ENCODE measurements at regions not wholly inside any gene's neighbourhood (a gene's known extent, or its start where the extent isn't known, plus 50 kb on each side); places are given as distances from the start of the nearest gene placed in this dataset.

DNA sequence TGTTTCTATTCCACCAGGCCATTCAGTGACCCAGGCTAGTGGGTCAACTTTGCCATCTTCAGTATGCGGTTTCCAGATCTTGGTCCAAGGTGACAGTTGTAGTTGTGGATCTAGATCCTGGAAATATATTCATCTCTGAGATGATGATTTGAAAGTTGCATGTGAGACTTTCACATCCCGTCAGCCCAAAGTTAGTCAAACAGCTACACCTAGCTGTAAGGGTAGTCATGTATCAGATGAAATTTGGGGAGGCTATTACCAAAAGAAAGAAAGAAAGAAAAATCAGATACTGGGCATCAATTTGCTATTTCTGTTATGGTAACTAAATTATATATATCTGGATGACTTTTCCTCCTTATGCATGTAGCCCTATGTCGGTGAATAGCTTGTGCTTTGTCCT, 259.4 kb upstream of the ARX start:
- DNase-seq: no peak

DNA sequence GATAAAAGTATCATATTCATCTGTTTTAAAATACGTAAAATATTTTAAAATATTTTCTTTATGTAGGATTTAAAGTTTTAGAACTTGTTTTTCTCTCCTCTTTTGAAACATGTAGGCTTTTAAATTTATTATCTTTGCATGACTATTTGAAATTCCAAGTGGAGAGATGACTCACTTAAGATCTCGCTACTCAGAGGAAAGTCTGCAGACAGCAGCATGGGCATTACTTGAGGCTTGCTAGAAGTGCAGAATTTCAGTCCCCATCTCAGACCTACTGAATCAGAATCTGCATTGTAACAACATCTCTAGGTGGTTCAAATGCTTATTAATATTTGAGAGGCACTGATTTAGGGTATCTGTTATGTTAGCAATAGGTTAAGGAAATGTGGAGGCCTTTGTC, 225.7 kb upstream of the ARX start:
- intact Hi-C loops (cut with DNase I): no loop called here
- peak in 1 of 42 donors; percentile 1 for DNase-seq

More for the DNA sequence above, 259.4 kb upstream of the ARX start:
- intact Hi-C loops (cut with DNase I): no loop called here

DNA sequence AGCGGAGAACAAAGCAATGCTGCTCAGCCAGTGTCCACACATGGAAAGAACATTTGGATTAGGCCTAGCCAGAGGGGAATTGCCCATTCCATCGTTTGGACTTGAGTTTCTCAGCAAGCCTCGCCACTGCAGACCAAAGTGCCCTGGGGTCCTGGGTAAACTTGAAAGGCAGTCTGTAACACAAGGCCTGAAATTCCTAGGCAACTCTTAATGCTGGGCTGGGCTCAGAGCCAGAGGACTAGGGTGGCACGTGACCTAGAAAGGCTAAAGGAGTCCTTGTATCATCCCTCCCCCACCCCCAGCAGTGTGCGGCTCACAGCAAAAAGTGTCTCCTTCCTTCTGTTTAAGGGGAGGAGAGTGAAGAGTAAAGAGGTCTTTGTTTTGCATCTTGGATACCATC, 210.4 kb upstream of the ARX start:
- intact Hi-C loops (cut with DNase I): no loop called here
- no peak for DNase-seq

DNA sequence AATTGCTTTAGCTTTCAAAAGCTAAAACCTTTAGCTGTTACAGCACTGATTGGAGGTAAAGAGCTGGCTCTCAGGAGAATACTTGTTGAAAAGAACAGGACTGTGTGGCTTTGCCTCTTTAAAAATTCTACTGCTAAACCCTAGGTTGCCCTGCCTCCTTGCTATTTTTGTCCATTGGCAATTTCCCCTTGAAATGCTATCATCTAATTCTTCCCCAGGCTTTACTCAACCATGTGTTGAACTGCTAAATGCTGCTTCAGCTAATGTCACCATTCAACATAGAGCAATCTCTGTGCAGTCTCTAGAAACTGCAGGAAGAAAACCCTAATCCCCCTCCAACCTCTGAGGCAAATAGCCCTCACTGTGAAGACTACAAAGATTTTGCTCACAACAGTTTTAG, 203.7 kb upstream of the ARX start:
- no peak for DNase-seq
- intact Hi-C loops (cut with DNase I): no loop called here

DNA sequence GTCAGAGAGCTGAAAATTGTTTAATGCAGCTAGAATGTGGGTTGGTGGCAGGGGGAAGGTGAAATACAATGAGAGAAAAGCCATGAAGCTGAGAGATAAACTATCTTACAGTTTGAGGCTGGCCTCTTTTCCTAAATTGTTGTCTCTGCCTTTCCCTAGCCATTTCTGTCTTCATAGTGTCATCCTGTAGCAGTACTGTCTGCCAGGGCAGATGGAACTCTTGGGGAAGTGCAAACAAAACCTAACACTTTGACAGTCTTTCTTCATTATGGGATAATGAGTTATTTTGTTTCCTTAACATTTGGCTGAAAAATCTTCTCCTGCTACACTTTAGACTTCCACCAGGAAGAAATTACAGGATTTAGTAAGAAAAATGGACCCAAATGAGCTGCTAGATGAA, 197.8 kb upstream of the ARX start:
- DNase-seq: no peak
- intact Hi-C loops (cut with DNase I): no loop called here

DNA sequence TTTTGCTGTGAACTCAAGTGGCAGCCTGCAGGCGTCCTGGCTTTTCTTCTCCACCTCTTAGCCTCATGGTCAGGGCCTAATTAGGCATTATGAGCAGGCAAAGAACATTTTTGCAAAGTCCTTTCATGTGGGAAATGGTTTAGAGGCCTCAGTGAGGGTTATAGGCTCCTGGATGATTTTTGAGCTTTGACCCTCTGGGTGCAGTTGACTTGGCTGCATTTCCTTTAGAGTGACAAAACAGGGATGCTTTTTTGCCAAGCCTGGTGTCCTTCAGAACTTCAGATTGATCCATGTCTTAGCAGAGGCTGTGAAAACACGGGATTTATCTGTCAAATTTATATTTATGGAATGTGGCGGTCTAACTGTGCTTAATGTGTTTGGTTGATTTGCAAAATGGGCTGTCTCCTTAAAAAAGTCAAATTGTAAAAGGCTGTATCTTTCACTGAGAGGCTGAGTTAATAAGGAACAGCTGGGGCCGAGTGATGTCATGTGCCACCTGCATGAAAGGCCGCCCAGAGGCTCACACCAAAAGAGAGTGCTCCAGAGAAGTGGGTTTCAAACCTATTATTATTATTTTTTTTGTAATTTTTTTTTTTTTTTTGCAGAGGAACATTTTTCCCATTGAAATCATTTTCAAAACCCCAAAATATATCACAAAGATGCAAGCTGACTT, 192.2 kb upstream of the ARX start:
- intact Hi-C loops (cut with DNase I): no loop called here
- no peak for DNase-seq

GRCh38 chrX:25206778-25207177, 191.0 kb upstream of the ARX start:
- intact Hi-C loops (cut with DNase I): no loop called here
- peak in 1 of 42 donors; percentile 1 for DNase-seq

DNA sequence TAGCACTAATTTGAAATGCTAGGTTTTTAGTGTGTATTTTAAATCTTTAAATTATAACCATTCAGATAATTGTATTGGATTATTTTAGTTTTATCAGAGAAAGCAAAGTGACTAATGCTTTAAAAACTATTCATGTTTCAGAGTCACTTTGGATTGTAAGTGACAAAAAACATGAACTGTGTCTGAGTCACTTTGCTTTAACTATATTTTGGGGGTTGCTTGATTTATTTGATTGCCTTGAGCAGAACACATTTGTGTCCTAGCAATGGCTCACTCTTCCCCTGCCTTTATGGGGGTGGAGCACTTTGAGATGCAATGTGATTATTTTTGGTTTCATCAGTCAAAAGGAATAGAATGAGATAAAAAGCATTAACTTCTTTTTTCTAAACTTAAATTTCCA, 188.4 kb upstream of the ARX start:
- intact Hi-C loops (cut with DNase I): no loop called here
- peak in 7 of 42 donors; percentile 3 to 42 (median 11) for DNase-seq

- no peak for DNase-seq
- intact Hi-C loops (cut with DNase I): no loop called here
These were observed 187.1 kb upstream of the ARX start for GRCh38 chrX:25202827-25203226.

DNA sequence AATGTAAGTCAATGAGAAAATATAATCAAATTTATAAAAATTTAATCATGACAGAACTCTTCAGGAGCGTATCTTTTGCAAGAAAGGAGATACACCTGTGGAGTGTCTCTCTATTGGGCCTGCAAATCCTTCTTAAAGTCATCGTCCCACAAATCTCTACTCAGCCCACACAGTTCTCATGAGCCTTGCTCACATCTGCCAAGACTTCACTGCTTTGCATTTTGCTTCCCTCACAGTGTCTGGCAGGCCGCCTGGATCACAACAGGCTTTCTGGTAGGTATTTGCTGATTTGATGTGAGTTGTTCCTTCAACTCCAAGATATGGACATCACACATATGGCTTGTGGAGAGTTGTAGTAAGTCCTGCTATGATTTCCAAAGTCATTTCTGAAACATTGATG, 183.1 kb upstream of the ARX start:
- intact Hi-C loops (cut with DNase I): no loop called here
- peak in 30 of 42 donors; percentile 1 to 63 (median 18) for DNase-seq

GRCh38 chrX:25198253-25198652, 182.5 kb upstream of the ARX start:
- intact Hi-C loops (cut with DNase I): no loop called here
- no peak for DNase-seq

- no peak for DNase-seq
- intact Hi-C loops (cut with DNase I): no loop called here
These were observed 180.5 kb upstream of the ARX start for GRCh38 chrX:25196221-25196620.

- intact Hi-C loops (cut with DNase I): no loop called here
- no peak for DNase-seq
These were observed 175.6 kb upstream of the ARX start for GRCh38 chrX:25191403-25191802.

GRCh38 chrX:25181775-25182174, 166.0 kb upstream of the ARX start:
- intact Hi-C loops (cut with DNase I): no loop called here
- no peak for DNase-seq

DNA sequence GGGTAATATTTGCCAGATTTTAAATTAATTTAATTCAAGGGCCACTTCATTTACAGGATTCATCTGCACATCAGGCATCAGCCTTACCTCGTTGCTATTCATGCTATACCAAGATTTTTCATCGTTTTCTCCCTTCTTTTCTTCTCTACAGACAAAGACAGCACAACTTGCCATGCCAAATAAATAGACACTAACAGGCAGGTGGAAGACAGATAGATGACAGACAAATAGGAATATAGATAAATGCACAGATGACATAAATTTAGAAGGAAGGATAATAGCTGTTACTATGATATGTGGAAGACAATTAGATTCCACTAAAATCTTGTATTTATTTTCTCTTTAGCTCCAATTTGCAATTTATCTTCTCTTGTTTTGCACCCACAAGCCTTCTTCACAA, 164.5 kb upstream of the ARX start:
- intact Hi-C loops (cut with DNase I): no loop called here
- no peak for DNase-seq

- intact Hi-C loops (cut with DNase I): no loop called here
- DNase-seq: no peak
These were observed 162.8 kb upstream of the ARX start for GRCh38 chrX:25178555-25178954.

GRCh38 chrX:25175743-25176142, 160.0 kb upstream of the ARX start:
- no peak for DNase-seq
- intact Hi-C loops (cut with DNase I): no loop called here

GRCh38 chrX:25175171-25175570, 159.4 kb upstream of the ARX start:
- DNase-seq: no peak
- intact Hi-C loops (cut with DNase I): no loop called here

DNA sequence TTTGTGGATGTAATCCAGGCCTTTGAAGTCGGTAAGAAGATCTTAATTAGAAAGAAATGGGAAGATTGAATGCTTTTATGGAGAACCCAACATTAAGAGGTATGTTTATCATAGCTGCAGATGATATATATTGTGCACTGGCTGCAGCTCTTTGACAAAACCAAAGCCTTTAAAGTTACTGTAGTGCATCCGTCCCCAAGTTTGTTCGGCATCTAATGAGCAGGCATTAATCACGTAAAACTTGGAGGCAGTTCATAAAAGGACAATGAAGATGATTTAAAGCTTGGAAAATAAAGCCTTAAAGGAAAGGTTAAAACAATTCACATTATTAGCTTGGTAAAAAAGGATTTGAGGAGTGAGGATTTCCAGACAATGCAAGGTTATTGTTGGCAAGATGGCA, 150.8 kb upstream of the ARX start:
- intact Hi-C loops (cut with DNase I): no loop called here
- no peak for DNase-seq

GRCh38 chrX:25166145-25166544, 150.4 kb upstream of the ARX start:
- intact Hi-C loops (cut with DNase I): no loop called here
- DNase-seq: no peak

DNA sequence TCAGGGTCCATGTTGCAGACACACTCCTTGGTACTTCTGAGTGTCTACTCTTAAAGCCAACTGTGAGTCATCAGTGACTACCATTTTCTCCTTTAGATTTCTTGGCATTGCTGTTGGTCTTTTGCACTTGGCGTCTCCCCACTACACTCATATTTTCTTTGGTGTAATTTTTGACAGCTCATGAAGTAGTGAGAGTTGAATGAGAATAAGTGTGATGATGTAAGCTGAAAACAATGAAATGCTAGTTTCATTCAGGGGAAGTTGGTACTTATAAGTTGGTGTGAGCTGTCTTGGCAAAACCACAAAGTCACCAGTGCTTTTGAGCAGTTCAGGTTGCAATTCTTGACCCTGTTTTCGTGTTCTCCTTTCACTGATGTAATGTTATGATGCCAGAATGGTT, 142.9 kb upstream of the ARX start:
- DNase-seq: no peak
- intact Hi-C loops (cut with DNase I): no loop called here

GRCh38 chrX:25156832-25157231, 141.1 kb upstream of the ARX start:
- no peak for DNase-seq
- intact Hi-C loops (cut with DNase I): no loop called here
